GM23338 (cell line): ENCODE measurements at regions not wholly inside any gene's neighbourhood (a gene's known extent, or its start where the extent isn't known, plus 50 kb on each side); places are given as distances from the start of the nearest gene placed in this dataset.

Experiments
- EZH2 ChIP-seq: fragments of 200-600 bp; sonication (generic); IDR thresholded peaks from one replicate; pipeline ENCODE4 v1.8.0; 2017; ENCODE audit warnings: antibody characterized with exemption, mild to moderate bottlenecking, low read depth; ENCODE audit not compliant: unreplicated experiment
- JUNB ChIP-seq: IDR thresholded peaks from one replicate; pipeline ENCODE4 v1.6.1; 2016; ENCODE audit warnings: antibody characterized with exemption; ENCODE audit not compliant: unreplicated experiment
- POLR2AphosphoS5 ChIP-seq: IDR thresholded peaks from 2 replicates; pipeline ENCODE4 v1.6.1; 2016; ENCODE audit warnings: antibody characterized with exemption, low read depth
- ZNF114 ChIP-seq: fragments of 250-450 bp; sonication (Bioruptor Pico); IDR thresholded peaks from 2 replicates; pipeline ENCODE4 v1.5.0; 2020; ENCODE audit warnings: mild to moderate bottlenecking, moderate library complexity
- TF ChIP-seq, protein P1 (sequence below), 2 experiments: fragments of 200-600 bp in 1 of 2; sonication (generic) in 1 of 2; conservative IDR thresholded peaks; 2 replicates each; pipeline versions ENCODE4 v1.5.1 to v1.6.1; 2016 to 2017; ENCODE audit warnings: antibody characterized with exemption in 2 of 2, low read depth in 2 of 2, mild to moderate bottlenecking in 2 of 2, moderate library complexity in 1 of 2
- TF ChIP-seq, protein P2 (sequence below): IDR thresholded peaks from one replicate; pipeline ENCODE4 v1.6.1; 2018; ENCODE audit warnings: antibody characterized with exemption; ENCODE audit not compliant: unreplicated experiment

DNA sequence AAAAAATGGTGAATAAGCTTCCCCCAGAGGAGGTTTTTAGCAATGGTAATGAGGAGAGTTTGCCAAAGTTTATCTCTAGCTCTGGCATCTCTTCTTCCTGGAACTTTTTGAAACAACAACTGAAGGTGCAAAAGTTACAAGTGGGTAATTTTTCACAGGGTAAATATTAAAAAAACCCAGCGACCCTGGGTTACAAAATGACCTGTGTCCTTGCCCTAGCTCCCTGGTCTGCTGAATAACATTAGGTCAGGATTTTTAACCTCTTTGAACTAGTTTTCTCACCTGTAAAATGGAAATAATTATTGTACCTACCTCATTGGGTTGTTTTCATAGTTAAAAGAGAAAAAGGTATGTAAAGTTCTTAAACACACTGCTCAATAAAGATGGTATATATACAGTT is 332.4 kb upstream of the DUSP10 start:
- TF ChIP-seq ZNF114 (CRISPR knock-in tag) (no peak), EZH2 (no peak), POLR2AphosphoS5 (no peak), JUNB (no peak)
- TF ChIP-seq, protein P1, sequence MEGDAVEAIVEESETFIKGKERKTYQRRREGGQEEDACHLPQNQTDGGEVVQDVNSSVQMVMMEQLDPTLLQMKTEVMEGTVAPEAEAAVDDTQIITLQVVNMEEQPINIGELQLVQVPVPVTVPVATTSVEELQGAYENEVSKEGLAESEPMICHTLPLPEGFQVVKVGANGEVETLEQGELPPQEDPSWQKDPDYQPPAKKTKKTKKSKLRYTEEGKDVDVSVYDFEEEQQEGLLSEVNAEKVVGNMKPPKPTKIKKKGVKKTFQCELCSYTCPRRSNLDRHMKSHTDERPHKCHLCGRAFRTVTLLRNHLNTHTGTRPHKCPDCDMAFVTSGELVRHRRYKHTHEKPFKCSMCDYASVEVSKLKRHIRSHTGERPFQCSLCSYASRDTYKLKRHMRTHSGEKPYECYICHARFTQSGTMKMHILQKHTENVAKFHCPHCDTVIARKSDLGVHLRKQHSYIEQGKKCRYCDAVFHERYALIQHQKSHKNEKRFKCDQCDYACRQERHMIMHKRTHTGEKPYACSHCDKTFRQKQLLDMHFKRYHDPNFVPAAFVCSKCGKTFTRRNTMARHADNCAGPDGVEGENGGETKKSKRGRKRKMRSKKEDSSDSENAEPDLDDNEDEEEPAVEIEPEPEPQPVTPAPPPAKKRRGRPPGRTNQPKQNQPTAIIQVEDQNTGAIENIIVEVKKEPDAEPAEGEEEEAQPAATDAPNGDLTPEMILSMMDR (conservative IDR thresholded peaks at IDR 0.05; ENCODE audit: low read depth in 2 of 2), result no peak
- TF ChIP-seq, protein P2, sequence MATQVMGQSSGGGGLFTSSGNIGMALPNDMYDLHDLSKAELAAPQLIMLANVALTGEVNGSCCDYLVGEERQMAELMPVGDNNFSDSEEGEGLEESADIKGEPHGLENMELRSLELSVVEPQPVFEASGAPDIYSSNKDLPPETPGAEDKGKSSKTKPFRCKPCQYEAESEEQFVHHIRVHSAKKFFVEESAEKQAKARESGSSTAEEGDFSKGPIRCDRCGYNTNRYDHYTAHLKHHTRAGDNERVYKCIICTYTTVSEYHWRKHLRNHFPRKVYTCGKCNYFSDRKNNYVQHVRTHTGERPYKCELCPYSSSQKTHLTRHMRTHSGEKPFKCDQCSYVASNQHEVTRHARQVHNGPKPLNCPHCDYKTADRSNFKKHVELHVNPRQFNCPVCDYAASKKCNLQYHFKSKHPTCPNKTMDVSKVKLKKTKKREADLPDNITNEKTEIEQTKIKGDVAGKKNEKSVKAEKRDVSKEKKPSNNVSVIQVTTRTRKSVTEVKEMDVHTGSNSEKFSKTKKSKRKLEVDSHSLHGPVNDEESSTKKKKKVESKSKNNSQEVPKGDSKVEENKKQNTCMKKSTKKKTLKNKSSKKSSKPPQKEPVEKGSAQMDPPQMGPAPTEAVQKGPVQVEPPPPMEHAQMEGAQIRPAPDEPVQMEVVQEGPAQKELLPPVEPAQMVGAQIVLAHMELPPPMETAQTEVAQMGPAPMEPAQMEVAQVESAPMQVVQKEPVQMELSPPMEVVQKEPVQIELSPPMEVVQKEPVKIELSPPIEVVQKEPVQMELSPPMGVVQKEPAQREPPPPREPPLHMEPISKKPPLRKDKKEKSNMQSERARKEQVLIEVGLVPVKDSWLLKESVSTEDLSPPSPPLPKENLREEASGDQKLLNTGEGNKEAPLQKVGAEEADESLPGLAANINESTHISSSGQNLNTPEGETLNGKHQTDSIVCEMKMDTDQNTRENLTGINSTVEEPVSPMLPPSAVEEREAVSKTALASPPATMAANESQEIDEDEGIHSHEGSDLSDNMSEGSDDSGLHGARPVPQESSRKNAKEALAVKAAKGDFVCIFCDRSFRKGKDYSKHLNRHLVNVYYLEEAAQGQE, result no peak
